GM12892 (cell line): ENCODE measurements at regions not wholly inside any gene's neighbourhood (a gene's known extent, or its start where the extent isn't known, plus 50 kb on each side); places are given as distances from the start of the nearest gene placed in this dataset.

Experiments used
- DNase-seq: peaks from one replicate; pipeline ENCODE4 v3.0.0; 2011; ENCODE audit not compliant: insufficient read length
- FAIRE-seq: peaks from 2 replicates; lab custom pipeline; 2011; peaks lifted over from hg19 to GRCh38; lab: Jason Lieb, UNC
- POLR2A ChIP-seq: IDR thresholded peaks from 2 replicates; pipeline ENCODE4 v1.6.1; 2011; ENCODE audit warnings: low read depth, low read length, control low read depth
- POLR2AphosphoS5 ChIP-seq: IDR thresholded peaks from 2 replicates; pipeline ENCODE4 v1.6.1; 2011; ENCODE audit warnings: low read depth, low read length, control low read depth
- TAF1 ChIP-seq: IDR thresholded peaks from 2 replicates; pipeline ENCODE4 v1.6.1; 2011; ENCODE audit warnings: low read depth, mild to moderate bottlenecking, control low read depth, low read length, borderline replicate concordance

GRCh38 chr3:41018855-41019254 is 180.4 kb upstream of the CTNNB1 start:
- DNase-seq (no peak), FAIRE-seq (no peak)
- TF ChIP-seq TAF1 (no peak), POLR2A (no peak), POLR2AphosphoS5 (no peak)

DNA sequence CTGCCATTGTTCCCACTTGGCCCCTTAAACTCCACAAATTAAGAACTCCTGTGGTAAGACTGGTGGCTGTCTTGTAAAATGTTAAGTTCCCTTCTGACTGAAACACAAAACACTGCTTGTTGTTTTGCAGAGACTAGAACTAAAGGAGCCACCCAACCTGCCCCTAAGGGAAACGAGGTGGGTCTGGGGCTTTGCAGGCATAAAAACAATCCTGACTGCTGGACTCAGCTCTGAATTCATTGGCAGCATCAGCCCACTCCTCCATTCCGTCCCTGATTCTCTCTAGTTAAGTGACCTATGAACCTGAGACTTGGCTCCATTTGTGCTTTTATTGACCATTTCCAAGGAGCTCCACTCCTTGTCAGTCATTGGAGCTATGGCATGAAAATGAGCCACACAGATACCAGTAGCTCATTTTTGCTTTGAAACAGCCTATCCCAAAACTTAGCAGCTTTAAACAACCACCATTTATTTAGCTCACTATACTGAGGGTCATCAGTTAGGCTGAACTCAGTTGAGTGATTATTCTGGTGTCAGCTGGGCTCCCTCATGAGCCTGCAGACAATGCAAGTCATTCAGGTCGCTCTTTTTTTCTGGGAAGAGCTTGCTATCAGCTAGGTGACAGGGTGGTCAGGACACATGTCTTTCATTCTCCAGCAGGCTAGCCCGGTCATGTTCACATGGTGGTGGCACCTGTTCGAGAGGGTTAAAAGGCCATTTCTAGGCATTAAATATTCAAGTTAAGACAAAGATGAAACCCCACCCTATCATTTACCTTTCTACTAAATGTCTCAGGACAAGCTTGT is 175.1 kb upstream of the CTNNB1 start:
- no peak for DNase-seq
- no peak for FAIRE-seq
- no peak for TF ChIP-seq TAF1
- no peak for TF ChIP-seq POLR2AphosphoS5
- TF ChIP-seq POLR2A = no peak

- TF ChIP-seq TAF1 (no peak), POLR2A (no peak), POLR2AphosphoS5 (no peak)
- DNase-seq = no peak
- no peak for FAIRE-seq
Observed at GRCh38 chr3:41026394-41027177, 172.7 kb upstream of the CTNNB1 start.

- no peak for TF ChIP-seq POLR2AphosphoS5
- TF ChIP-seq TAF1 = no peak
- TF ChIP-seq POLR2A = no peak
- no peak for DNase-seq
- no peak for FAIRE-seq
Observed at GRCh38 chr3:41029356-41029755, 169.9 kb upstream of the CTNNB1 start.

DNA sequence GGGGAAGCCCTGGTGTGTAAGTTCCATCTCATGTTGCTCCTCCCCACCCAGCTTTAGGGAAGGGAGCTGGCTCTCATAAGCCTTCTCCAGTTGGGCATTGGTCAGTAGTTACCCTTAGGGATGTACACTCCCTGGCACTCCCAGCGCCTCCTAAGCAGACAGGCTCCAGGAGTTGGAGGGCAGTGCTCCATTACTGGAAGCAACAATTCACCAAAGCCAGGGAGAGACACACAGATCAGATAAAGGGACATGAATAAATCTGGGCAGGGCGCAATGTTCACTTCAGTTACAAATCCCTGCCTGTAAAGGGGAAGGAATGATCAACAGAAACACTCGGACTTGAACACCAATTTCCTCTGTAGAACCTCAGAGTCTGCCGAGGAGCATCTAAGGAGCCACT is 169.1 kb upstream of the CTNNB1 start:
- FAIRE-seq (no peak), DNase-seq (no peak)
- no peak for TF ChIP-seq TAF1
- no peak for TF ChIP-seq POLR2A
- TF ChIP-seq POLR2AphosphoS5 = no peak

DNA sequence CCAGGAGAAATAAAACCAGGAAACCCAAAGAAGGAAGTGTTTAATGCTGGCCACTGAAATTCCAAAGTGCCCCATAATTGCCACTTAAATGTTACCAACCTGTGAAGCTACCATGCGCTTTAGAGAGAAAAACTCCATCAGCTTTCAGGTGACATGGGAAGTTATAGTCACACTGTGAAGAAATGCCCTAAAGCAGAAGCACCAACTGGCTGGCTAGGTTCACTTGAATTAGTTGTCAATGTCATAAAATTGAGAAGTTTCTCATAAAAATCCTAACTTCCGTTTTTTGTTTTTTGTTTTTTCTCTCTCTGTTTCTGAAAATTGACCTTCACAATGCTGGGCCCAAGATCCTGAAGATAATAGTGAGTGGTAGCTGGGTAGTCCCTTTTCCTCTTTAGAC is 167.9 kb upstream of the CTNNB1 start:
- FAIRE-seq (no peak), DNase-seq (no peak)
- TF ChIP-seq POLR2A = no peak

GRCh38 chr3:41033956-41034519 is 165.3 kb upstream of the CTNNB1 start:
- DNase-seq (no peak), FAIRE-seq (no peak)
- TF ChIP-seq POLR2AphosphoS5 (no peak), TAF1 (no peak), POLR2A (no peak)

DNA sequence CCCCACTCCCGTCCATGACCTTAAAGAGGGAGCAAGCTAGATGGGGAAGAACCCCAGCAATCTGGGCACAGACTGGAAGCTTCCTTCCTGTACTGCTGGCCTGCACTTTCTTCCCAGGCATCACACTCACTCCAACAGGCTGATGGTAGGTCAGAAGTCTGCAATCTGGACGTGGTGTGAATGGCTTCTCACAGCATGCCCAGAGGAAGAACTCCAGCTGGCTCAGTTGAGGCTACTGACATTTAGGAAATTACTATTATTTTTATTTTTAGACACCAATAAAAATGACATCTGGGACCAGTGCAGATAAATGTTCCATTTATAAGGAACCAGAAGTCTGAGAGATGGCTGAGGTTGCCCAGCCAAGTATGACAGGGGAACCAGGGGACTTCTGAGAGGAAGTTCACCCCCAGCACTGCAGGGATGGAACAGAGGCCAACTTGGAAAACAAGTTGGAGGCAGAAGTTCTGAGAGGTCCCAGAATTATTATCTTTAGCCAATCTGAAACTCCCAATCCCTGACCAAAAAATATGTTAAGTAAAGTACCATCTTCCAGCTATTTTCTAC is 163.8 kb upstream of the CTNNB1 start:
- FAIRE-seq (no peak), DNase-seq (no peak)
- TF ChIP-seq POLR2AphosphoS5 (no peak), POLR2A (no peak), TAF1 (no peak)

DNA sequence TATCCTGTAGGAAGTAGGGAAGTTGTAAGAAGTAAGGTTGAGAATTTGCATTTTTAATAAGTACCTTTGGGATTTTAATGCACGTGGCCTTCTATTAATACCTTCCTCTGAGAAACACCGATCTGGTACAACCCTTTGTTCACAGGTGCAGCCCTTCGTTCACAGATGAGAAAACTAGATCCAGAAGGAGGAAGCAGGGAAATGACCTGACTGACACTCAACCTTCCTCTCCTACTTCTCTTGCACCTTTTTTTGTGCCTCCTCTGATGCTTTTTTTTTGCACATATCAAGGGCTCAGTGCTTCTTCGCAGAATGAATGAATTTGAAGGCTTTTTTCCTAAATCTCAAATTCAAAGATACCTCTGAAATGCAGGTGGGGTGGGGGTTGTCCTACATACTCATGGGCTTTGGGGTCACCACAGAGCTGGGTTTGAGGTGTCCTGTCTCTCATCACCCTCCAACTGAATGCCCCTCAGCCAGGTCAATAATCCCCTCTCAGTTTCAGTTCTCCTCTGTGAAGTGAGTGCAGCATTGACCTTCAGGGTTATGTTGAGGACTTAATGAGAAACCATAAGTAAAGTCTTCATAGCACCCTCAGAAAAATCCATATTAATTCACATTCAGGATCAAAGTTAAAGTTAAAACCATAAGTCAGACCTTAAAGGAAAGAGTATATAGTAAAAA is 161.5 kb upstream of the CTNNB1 start:
- no peak for TF ChIP-seq POLR2AphosphoS5
- TF ChIP-seq POLR2A = no peak
- TF ChIP-seq TAF1 = no peak
- DNase-seq (no peak), FAIRE-seq (no peak)

GRCh38 chr3:41040256-41040655 is 159.0 kb upstream of the CTNNB1 start:
- FAIRE-seq = no peak
- TF ChIP-seq TAF1 (no peak), POLR2A (no peak), POLR2AphosphoS5 (no peak)

GRCh38 chr3:41041462-41041861 is 157.8 kb upstream of the CTNNB1 start:
- DNase-seq = no peak
- FAIRE-seq = no peak
- TF ChIP-seq POLR2A = no peak
- TF ChIP-seq POLR2AphosphoS5 = no peak
- no peak for TF ChIP-seq TAF1

More at GRCh38 chr3:41040256-41040655, 159.0 kb upstream of the CTNNB1 start:
- DNase-seq = no peak
